ENCODE measurements at regions not wholly inside any gene's neighbourhood (a gene's known extent, or its start where the extent isn't known, plus 50 kb on each side); places are given as distances from the start of the nearest gene placed in this dataset.

- no peak for TF ChIP-seq XRCC3 (IDR thresholded peaks at IDR 0.05)
- no peak for TF ChIP-seq NFE2 (IDR thresholded peaks at IDR 0.05; ENCODE audit: low read depth)
- TF ChIP-seq FOXM1 (IDR thresholded peaks at IDR 0.05; ENCODE audit: low read depth) = no peak
- TF ChIP-seq FOXM1 (CRISPR knock-in tag; IDR thresholded peaks at IDR 0.05; ENCODE audit: low read depth) = no peak
- TF ChIP-seq, protein P1, sequence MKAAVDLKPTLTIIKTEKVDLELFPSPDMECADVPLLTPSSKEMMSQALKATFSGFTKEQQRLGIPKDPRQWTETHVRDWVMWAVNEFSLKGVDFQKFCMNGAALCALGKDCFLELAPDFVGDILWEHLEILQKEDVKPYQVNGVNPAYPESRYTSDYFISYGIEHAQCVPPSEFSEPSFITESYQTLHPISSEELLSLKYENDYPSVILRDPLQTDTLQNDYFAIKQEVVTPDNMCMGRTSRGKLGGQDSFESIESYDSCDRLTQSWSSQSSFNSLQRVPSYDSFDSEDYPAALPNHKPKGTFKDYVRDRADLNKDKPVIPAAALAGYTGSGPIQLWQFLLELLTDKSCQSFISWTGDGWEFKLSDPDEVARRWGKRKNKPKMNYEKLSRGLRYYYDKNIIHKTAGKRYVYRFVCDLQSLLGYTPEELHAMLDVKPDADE (conservative IDR thresholded peaks at IDR 0.05; ENCODE audit: control insufficient read depth, low read depth, low read length) = no peak
- 0 out of 2 replicates have a peak, but pooled peaks have one; percentile 49 for TF ChIP-seq TCFL5 (CRISPR knock-in tag; conservative IDR thresholded peaks at IDR 0.05)
- TF ChIP-seq, protein P2, sequence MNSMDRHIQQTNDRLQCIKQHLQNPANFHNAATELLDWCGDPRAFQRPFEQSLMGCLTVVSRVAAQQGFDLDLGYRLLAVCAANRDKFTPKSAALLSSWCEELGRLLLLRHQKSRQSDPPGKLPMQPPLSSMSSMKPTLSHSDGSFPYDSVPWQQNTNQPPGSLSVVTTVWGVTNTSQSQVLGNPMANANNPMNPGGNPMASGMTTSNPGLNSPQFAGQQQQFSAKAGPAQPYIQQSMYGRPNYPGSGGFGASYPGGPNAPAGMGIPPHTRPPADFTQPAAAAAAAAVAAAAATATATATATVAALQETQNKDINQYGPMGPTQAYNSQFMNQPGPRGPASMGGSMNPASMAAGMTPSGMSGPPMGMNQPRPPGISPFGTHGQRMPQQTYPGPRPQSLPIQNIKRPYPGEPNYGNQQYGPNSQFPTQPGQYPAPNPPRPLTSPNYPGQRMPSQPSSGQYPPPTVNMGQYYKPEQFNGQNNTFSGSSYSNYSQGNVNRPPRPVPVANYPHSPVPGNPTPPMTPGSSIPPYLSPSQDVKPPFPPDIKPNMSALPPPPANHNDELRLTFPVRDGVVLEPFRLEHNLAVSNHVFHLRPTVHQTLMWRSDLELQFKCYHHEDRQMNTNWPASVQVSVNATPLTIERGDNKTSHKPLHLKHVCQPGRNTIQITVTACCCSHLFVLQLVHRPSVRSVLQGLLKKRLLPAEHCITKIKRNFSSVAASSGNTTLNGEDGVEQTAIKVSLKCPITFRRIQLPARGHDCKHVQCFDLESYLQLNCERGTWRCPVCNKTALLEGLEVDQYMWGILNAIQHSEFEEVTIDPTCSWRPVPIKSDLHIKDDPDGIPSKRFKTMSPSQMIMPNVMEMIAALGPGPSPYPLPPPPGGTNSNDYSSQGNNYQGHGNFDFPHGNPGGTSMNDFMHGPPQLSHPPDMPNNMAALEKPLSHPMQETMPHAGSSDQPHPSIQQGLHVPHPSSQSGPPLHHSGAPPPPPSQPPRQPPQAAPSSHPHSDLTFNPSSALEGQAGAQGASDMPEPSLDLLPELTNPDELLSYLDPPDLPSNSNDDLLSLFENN (IDR thresholded peaks at IDR 0.05; ENCODE audit: low read depth in 2 of 2, low read length in 2 of 2) = no peak
- TF ChIP-seq HDAC6 (IDR thresholded peaks at IDR 0.05; ENCODE audit: low read depth, low read length) = no peak
- no peak for TF ChIP-seq BRF2 (IDR thresholded peaks at IDR 0.05; ENCODE audit: borderline replicate concordance, insufficient read depth, insufficient read length)
- TF ChIP-seq HDAC1 (IDR thresholded peaks at IDR 0.05) = no peak
- no peak for TF ChIP-seq CTBP1 (IDR thresholded peaks at IDR 0.05; ENCODE audit: borderline replicate concordance)
- TF ChIP-seq KLF16 (IDR thresholded peaks at IDR 0.05) = 0 out of 2 replicates have a peak, but pooled peaks have one; percentile 33
- no peak for TF ChIP-seq HMG20A (CRISPR knock-in tag; conservative IDR thresholded peaks at IDR 0.05)
- TF ChIP-seq ZNF583 (CRISPR knock-in tag; IDR thresholded peaks at IDR 0.05) = peak; percentile 98
- TF ChIP-seq FOXA3 (CRISPR knock-in tag; conservative IDR thresholded peaks at IDR 0.05 in 1 of 2, IDR thresholded peaks at IDR 0.05 in 1 of 2) = no peak
- no peak for TF ChIP-seq HNRNPK (IDR thresholded peaks at IDR 0.05; ENCODE audit: low read depth, low read length, poor library complexity, severe bottlenecking)
- no peak for TF ChIP-seq SMAD1 (IDR thresholded peaks at IDR 0.05; ENCODE audit: low read depth, low read length, partially characterized antibody)
- no peak for TF ChIP-seq POLR2AphosphoS2 (IDR thresholded peaks at IDR 0.05; ENCODE audit: low read length)
- TF ChIP-seq YBX1 (IDR thresholded peaks at IDR 0.05) = no peak
- no peak for TF ChIP-seq KDM2B (CRISPR knock-in tag; IDR thresholded peaks at IDR 0.05)
- no peak for TF ChIP-seq ZFP36 (IDR thresholded peaks at IDR 0.05; ENCODE audit: low read depth, low read length, partially characterized antibody)
- TF ChIP-seq TRIM28 (IDR thresholded peaks at IDR 0.05) = no peak
- no peak for TF ChIP-seq ERF (CRISPR knock-in tag; IDR thresholded peaks at IDR 0.05)
- TF ChIP-seq, protein P3, sequence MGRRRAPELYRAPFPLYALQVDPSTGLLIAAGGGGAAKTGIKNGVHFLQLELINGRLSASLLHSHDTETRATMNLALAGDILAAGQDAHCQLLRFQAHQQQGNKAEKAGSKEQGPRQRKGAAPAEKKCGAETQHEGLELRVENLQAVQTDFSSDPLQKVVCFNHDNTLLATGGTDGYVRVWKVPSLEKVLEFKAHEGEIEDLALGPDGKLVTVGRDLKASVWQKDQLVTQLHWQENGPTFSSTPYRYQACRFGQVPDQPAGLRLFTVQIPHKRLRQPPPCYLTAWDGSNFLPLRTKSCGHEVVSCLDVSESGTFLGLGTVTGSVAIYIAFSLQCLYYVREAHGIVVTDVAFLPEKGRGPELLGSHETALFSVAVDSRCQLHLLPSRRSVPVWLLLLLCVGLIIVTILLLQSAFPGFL (CRISPR knock-in tag; IDR thresholded peaks at IDR 0.05) = no peak
Observed at GRCh38 chr14:32020882-32021281, 56.2 kb upstream of the ARHGAP5 start (continued).
